ENCODE measurements at regions not wholly inside any gene's neighbourhood (a gene's known extent, or its start where the extent isn't known, plus 50 kb on each side); places are given as distances from the start of the nearest gene placed in this dataset.
"Not testable (repeated sequence)": the region's sequence is repeated elsewhere in the genome, so short reads cannot be mapped to it uniquely, and the experiment has no call there.

- H3K9ac ChIP-seq (ENCODE audit: low read depth in 1 of 3, low read length in 3 of 3) = no peak overlapping the region
- no peaks in the 10 kb centered on the region for H3K27me3 ChIP-seq (ENCODE audit: control insufficient read depth in 3 of 3, insufficient read depth in 3 of 3, low read length in 3 of 3)
- no peaks in the 10 kb centered on the region for H3K36me3 ChIP-seq (ENCODE audit: control insufficient read depth in 3 of 3, insufficient read depth in 3 of 3, low read length in 3 of 3)
- no peaks in the 10 kb centered on the region for H3K4me1 ChIP-seq (ENCODE audit: control insufficient read depth in 3 of 3, insufficient read depth in 3 of 3, low read length in 3 of 3)
- no peak overlapping the region for H3K27ac ChIP-seq (ENCODE audit: low read depth, low read length)
- no peak overlapping the region for H3K4me3 ChIP-seq (ENCODE audit: low read length in 3 of 3)
- H3K9me3 ChIP-seq (ENCODE audit: control insufficient read depth in 3 of 3, low read length in 3 of 3) = no peaks in the 10 kb centered on the region
Observed at GRCh38 chr10:81403451-81403850, 471.5 kb upstream of the NRG3 start.

GRCh38 chr10:81405399-81405798, 469.6 kb upstream of the NRG3 start:
- Histone ChIP-seq H3K9me3 (ENCODE audit: control insufficient read depth in 3 of 3, low read length in 3 of 3) (no peaks in the 10 kb centered on the region), H3K36me3 (ENCODE audit: control insufficient read depth in 3 of 3, insufficient read depth in 3 of 3, low read length in 3 of 3) (no peaks in the 10 kb centered on the region), H3K9ac (ENCODE audit: low read depth in 1 of 3, low read length in 3 of 3) (no peak overlapping the region), H3K4me3 (ENCODE audit: low read length in 3 of 3) (no peak overlapping the region), H3K27ac (ENCODE audit: low read depth, low read length) (no peak overlapping the region), H3K4me1 (ENCODE audit: control insufficient read depth in 3 of 3, insufficient read depth in 3 of 3, low read length in 3 of 3) (no peaks in the 10 kb centered on the region), H3K27me3 (ENCODE audit: control insufficient read depth in 3 of 3, insufficient read depth in 3 of 3, low read length in 3 of 3) (no peaks in the 10 kb centered on the region)

GRCh38 chr10:81414038-81414437, 461.0 kb upstream of the NRG3 start:
- Histone ChIP-seq H3K9ac (ENCODE audit: low read depth in 1 of 3, low read length in 3 of 3) (no peak overlapping the region), H3K9me3 (ENCODE audit: control insufficient read depth in 3 of 3, low read length in 3 of 3) (peaks cover 0 to 2% (median 0%) of the 10 kb centered on the region in 3 donors), H3K4me1 (ENCODE audit: control insufficient read depth in 3 of 3, insufficient read depth in 3 of 3, low read length in 3 of 3) (no peaks in the 10 kb centered on the region), H3K27ac (ENCODE audit: low read depth, low read length) (no peak overlapping the region), H3K4me3 (ENCODE audit: low read length in 3 of 3) (no peak overlapping the region), H3K27me3 (ENCODE audit: control insufficient read depth in 3 of 3, insufficient read depth in 3 of 3, low read length in 3 of 3) (no peaks in the 10 kb centered on the region), H3K36me3 (ENCODE audit: control insufficient read depth in 3 of 3, insufficient read depth in 3 of 3, low read length in 3 of 3) (no peaks in the 10 kb centered on the region)

DNA sequence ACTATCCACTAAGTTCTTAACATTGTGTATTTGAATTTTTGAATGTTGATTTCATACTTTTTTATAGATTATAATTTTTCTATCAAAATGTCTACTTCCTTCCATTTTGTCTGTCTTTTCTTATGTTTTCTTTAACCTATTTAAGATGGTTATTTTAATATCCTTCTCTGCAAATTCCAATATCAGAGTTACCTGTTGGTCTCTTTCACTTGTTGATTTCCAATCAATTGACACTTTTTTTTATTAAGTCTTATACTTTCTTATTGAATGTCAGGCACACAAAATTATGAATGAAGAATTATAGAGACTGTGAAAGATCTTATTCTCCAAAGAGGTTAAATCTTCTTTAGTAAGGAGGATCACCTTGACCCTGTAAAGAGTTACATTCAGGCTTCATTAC, 448.3 kb upstream of the NRG3 start:
- no peak overlapping the region for H3K4me3 ChIP-seq (ENCODE audit: low read length in 3 of 3)
- no peaks in the 10 kb centered on the region for H3K36me3 ChIP-seq (ENCODE audit: control insufficient read depth in 3 of 3, insufficient read depth in 3 of 3, low read length in 3 of 3)
- H3K4me1 ChIP-seq (ENCODE audit: control insufficient read depth in 3 of 3, insufficient read depth in 3 of 3, low read length in 3 of 3) = no peaks in the 10 kb centered on the region
- no peaks in the 10 kb centered on the region for H3K9me3 ChIP-seq (ENCODE audit: control insufficient read depth in 3 of 3, low read length in 3 of 3)
- H3K27me3 ChIP-seq (ENCODE audit: control insufficient read depth in 3 of 3, insufficient read depth in 3 of 3, low read length in 3 of 3) = no peaks in the 10 kb centered on the region
- no peak overlapping the region for H3K9ac ChIP-seq (ENCODE audit: low read depth in 1 of 3, low read length in 3 of 3)
- no peak overlapping the region for H3K27ac ChIP-seq (ENCODE audit: low read depth, low read length)

DNA sequence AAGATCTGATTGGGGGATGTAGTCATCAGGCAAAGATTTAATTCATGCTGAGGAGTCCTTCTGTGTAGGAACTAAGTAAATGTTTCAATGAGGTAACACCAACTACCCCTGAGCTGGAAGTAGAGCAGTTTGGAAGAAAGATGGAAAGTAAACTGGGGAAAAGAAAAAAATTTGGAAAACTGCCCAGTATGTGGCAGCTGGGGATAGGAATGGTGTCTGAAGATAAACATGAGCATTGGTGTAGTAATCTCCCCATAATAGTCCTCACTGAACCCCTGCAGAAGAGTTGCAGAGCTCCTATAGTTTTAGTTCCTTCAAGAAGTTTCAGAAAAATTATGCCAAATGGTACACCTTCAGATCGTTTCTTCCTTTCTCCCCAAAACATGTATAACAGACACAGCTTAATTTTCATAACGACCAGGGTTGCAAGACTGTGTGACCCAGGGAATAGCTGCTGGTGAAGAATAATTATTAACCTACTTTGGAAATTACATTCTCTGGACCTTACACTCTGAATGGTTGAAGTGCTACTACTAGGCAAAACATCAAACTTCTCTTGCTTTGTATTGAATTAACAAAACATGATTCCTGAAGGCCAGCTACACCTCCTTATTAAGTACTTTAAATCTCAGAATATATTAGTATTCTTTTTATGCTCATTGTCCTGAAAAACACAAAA, 446.4 kb upstream of the NRG3 start:
- Histone ChIP-seq H3K27me3 (ENCODE audit: control insufficient read depth in 3 of 3, insufficient read depth in 3 of 3, low read length in 3 of 3) (no peaks in the 10 kb centered on the region), H3K9ac (ENCODE audit: low read depth in 1 of 3, low read length in 3 of 3) (no peak overlapping the region), H3K27ac (ENCODE audit: low read depth, low read length) (no peak overlapping the region), H3K9me3 (ENCODE audit: control insufficient read depth in 3 of 3, low read length in 3 of 3) (no peaks in the 10 kb centered on the region), H3K4me1 (ENCODE audit: control insufficient read depth in 3 of 3, insufficient read depth in 3 of 3, low read length in 3 of 3) (no peaks in the 10 kb centered on the region), H3K4me3 (ENCODE audit: low read length in 3 of 3) (no peak overlapping the region), H3K36me3 (ENCODE audit: control insufficient read depth in 3 of 3, insufficient read depth in 3 of 3, low read length in 3 of 3) (no peaks in the 10 kb centered on the region)

DNA sequence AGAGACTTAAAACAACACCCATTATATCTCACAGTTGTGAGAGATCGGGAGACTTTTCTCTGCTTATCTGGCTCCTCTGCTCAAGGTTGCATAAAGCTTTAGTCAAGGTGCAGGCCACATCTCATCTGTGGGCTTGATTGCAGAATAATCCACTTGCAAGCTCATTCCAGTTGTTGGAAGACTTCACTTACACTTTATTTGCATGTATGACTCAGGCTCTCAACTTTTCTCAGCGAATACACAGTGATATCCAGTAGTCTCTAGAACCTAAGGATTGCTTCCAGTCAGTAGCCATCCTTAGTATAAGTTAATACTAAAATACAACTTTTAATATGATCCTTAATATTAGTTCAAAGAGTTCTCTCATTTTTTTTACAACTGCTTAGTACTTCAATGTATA, 435.5 kb upstream of the NRG3 start:
- H3K4me3 ChIP-seq (ENCODE audit: low read length in 3 of 3) = no peak overlapping the region

GRCh38 chr10:81441624-81442023, 433.4 kb upstream of the NRG3 start:
- not testable (repeated sequence) for H3K4me1 ChIP-seq (ENCODE audit: control insufficient read depth in 3 of 3, insufficient read depth in 3 of 3, low read length in 3 of 3); H3K9me3 ChIP-seq (ENCODE audit: control insufficient read depth in 3 of 3, low read length in 3 of 3); H3K9ac ChIP-seq (ENCODE audit: low read depth in 1 of 3, low read length in 3 of 3); H3K36me3 ChIP-seq (ENCODE audit: control insufficient read depth in 3 of 3, insufficient read depth in 3 of 3, low read length in 3 of 3); H3K4me3 ChIP-seq (ENCODE audit: low read length in 3 of 3); H3K27me3 ChIP-seq (ENCODE audit: control insufficient read depth in 3 of 3, insufficient read depth in 3 of 3, low read length in 3 of 3); H3K27ac ChIP-seq (ENCODE audit: low read depth, low read length)

More for the DNA sequence above, 435.5 kb upstream of the NRG3 start:
- Histone ChIP-seq H3K9me3 (ENCODE audit: control insufficient read depth in 3 of 3, low read length in 3 of 3) (peaks cover 0 to 3% (median 0%) of the 10 kb centered on the region in 3 donors), H3K9ac (ENCODE audit: low read depth in 1 of 3, low read length in 3 of 3) (no peak overlapping the region), H3K4me1 (ENCODE audit: control insufficient read depth in 3 of 3, insufficient read depth in 3 of 3, low read length in 3 of 3) (no peaks in the 10 kb centered on the region), H3K27ac (ENCODE audit: low read depth, low read length) (no peak overlapping the region), H3K36me3 (ENCODE audit: control insufficient read depth in 3 of 3, insufficient read depth in 3 of 3, low read length in 3 of 3) (no peaks in the 10 kb centered on the region), H3K27me3 (ENCODE audit: control insufficient read depth in 3 of 3, insufficient read depth in 3 of 3, low read length in 3 of 3) (no peaks in the 10 kb centered on the region)

- Histone ChIP-seq H3K9ac (ENCODE audit: low read depth in 1 of 3, low read length in 3 of 3) (no peak overlapping the region), H3K36me3 (ENCODE audit: control insufficient read depth in 3 of 3, insufficient read depth in 3 of 3, low read length in 3 of 3) (no peaks in the 10 kb centered on the region), H3K9me3 (ENCODE audit: control insufficient read depth in 3 of 3, low read length in 3 of 3) (peaks cover 0 to 3% (median 0%) of the 10 kb centered on the region in 3 donors)
Observed at GRCh38 chr10:81444242-81444929, 430.6 kb upstream of the NRG3 start.

DNA sequence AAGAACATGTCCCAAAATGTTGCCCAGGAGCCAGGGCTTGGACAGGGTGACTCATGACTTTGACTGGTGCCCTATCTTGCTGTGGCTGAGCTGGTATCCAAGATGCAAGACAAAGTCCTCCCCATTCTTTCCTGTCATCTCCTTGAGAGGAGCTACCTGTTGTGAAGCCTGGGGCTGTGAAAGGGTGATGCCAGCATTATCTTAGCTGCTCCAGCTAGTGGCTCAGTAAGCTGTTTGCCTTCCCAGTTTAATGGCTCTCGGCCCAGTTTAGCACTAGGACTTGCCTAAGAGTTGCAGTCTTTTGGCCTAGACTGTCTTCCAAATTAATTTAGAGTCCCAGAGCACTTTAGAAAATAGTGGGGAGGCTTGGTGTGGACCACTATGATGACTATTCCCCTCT, 424.3 kb upstream of the NRG3 start:
- H3K4me3 ChIP-seq (ENCODE audit: low read length in 3 of 3) = no peak overlapping the region
- no peaks in the 10 kb centered on the region for H3K4me1 ChIP-seq (ENCODE audit: control insufficient read depth in 3 of 3, insufficient read depth in 3 of 3, low read length in 3 of 3)
- no peak overlapping the region for H3K9ac ChIP-seq (ENCODE audit: low read depth in 1 of 3, low read length in 3 of 3)
- H3K27ac ChIP-seq (ENCODE audit: low read depth, low read length) = no peak overlapping the region
- no peaks in the 10 kb centered on the region for H3K36me3 ChIP-seq (ENCODE audit: control insufficient read depth in 3 of 3, insufficient read depth in 3 of 3, low read length in 3 of 3)
- peaks cover 0 to 2% (median 0%) of the 10 kb centered on the region in 3 donors for H3K9me3 ChIP-seq (ENCODE audit: control insufficient read depth in 3 of 3, low read length in 3 of 3)
- H3K27me3 ChIP-seq (ENCODE audit: control insufficient read depth in 3 of 3, insufficient read depth in 3 of 3, low read length in 3 of 3) = no peaks in the 10 kb centered on the region

More at GRCh38 chr10:81444242-81444929, 430.6 kb upstream of the NRG3 start:
- no peak overlapping the region for H3K27ac ChIP-seq (ENCODE audit: low read depth, low read length)
- no peaks in the 10 kb centered on the region for H3K27me3 ChIP-seq (ENCODE audit: control insufficient read depth in 3 of 3, insufficient read depth in 3 of 3, low read length in 3 of 3)
- no peaks in the 10 kb centered on the region for H3K4me1 ChIP-seq (ENCODE audit: control insufficient read depth in 3 of 3, insufficient read depth in 3 of 3, low read length in 3 of 3)
- H3K4me3 ChIP-seq (ENCODE audit: low read length in 3 of 3) = no peak overlapping the region

DNA sequence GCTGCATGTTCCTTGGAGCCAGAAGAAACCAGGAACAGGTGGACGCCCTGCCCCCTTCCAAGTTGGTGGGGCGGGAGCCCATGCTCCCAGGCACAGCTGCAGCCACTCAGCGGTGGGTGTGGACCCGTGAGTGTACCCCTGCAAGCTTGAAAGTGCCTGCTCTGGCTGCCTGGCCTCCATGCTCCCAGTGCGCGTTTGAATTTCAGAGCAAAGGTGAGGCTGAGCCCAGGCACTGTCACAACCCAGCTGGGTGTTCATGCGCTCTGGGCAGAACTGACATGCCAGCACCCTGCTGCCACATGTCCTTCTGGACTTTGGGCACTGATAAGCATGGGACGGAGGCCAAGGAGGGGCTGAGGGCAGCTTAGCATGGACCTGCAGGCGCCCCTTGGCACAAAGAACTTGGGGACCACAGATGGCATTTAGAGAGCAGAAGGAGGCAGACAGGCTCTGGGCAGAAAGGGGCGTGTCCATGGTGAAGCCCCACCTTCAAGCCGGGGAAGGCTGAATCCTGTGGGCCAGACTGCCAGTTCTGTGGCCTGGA, 402.0 kb upstream of the NRG3 start:
- H3K9ac ChIP-seq (ENCODE audit: low read depth in 1 of 3, low read length in 3 of 3) = no peak overlapping the region
- H3K4me1 ChIP-seq (ENCODE audit: control insufficient read depth in 3 of 3, insufficient read depth in 3 of 3, low read length in 3 of 3) = no peaks in the 10 kb centered on the region
- peaks cover 0 to 3% (median 0%) of the 10 kb centered on the region in 3 donors for H3K9me3 ChIP-seq (ENCODE audit: control insufficient read depth in 3 of 3, low read length in 3 of 3)
- no peaks in the 10 kb centered on the region for H3K27me3 ChIP-seq (ENCODE audit: control insufficient read depth in 3 of 3, insufficient read depth in 3 of 3, low read length in 3 of 3)
- H3K36me3 ChIP-seq (ENCODE audit: control insufficient read depth in 3 of 3, insufficient read depth in 3 of 3, low read length in 3 of 3) = no peaks in the 10 kb centered on the region
- H3K4me3 ChIP-seq (ENCODE audit: low read length in 3 of 3) = no peak overlapping the region
- no peak overlapping the region for H3K27ac ChIP-seq (ENCODE audit: low read depth, low read length)
